Natural killer cell (primary cell): ENCODE measurements at regions not wholly inside any gene's neighbourhood (a gene's known extent, or its start where the extent isn't known, plus 50 kb on each side); places are given as distances from the start of the nearest gene placed in this dataset.

Experiments used
- ATAC-seq, 3 donors: fragments of 150-1000 bp in 2 of 3; fragments of 200-7000 bp in 1 of 3; cut with Tn5 transposase; 1 replicate in 1 of 3; 2 replicates in 2 of 3; pipeline ENCODE4 v1.10.0; 2021; ENCODE audit warnings: mild to moderate bottlenecking in 2 of 3, moderate library complexity in 2 of 3
- DNase-seq, 2 donors: peaks; one replicate each; pipeline versions ENCODE4 v3.0.0 to v3.0.0-alpha.2; 2013 to 2021; ENCODE audit warnings: mixed read lengths in 1 of 2
- H3K27ac ChIP-seq: one replicate; pipeline ENCODE4 v1.5.1; 2013; ENCODE audit warnings: mild to moderate bottlenecking, low read length
- H3K27me3 ChIP-seq: one replicate; pipeline ENCODE4 v1.6.1; 2013; ENCODE audit warnings: low read length; ENCODE audit not compliant: control insufficient read depth, insufficient read depth
- H3K36me3 ChIP-seq: one replicate; pipeline ENCODE4 v1.6.1; 2013; ENCODE audit warnings: low read length; ENCODE audit not compliant: control insufficient read depth, insufficient read depth
- H3K4me1 ChIP-seq: one replicate; pipeline ENCODE4 v1.6.1; 2013; ENCODE audit warnings: low read length; ENCODE audit not compliant: control insufficient read depth, insufficient read depth
- H3K4me3 ChIP-seq: one replicate; pipeline ENCODE4 v1.5.1; 2013; ENCODE audit warnings: low read length
- H3K9me3 ChIP-seq: one replicate; pipeline ENCODE4 v1.6.1; 2013; ENCODE audit warnings: low read length; ENCODE audit not compliant: control insufficient read depth, insufficient read depth
- H3K27ac Mint-ChIP-seq, 2 donors: one replicate each; pipeline ENCODE4 v1.8.0; 2022; ENCODE audit warnings: mild to moderate bottlenecking in 2 of 2, mixed read lengths in 2 of 2, moderate library complexity in 1 of 2
- H3K27me3 Mint-ChIP-seq, 2 donors: one replicate each; pipeline ENCODE4 v1.8.0; 2022; ENCODE audit warnings: low read depth in 2 of 2, mixed read lengths in 2 of 2
- H3K36me3 Mint-ChIP-seq: one replicate; pipeline ENCODE4 v1.8.0; 2022; ENCODE audit warnings: mixed read lengths
- H3K4me1 Mint-ChIP-seq, 2 donors: one replicate each; pipeline ENCODE4 v1.8.0; 2022; ENCODE audit warnings: mixed read lengths in 2 of 2
- H3K4me3 Mint-ChIP-seq: one replicate; pipeline ENCODE4 v1.8.0; 2022; ENCODE audit warnings: mild to moderate bottlenecking, moderate library complexity, mixed read lengths
- H3K9me3 Mint-ChIP-seq, 2 donors: one replicate each; pipeline ENCODE4 v1.8.0; 2022; ENCODE audit warnings: mixed read lengths in 2 of 2
- CTCF ChIP-seq: fragments of 200-600 bp; IDR thresholded peaks from one replicate; pipeline ENCODE4 v1.8.0; 2022; ENCODE audit warnings: antibody characterized with exemption
- WGBS: methylation state at CpG from one replicate; pipeline ENCODE4 v1.1.7; 2013; ENCODE audit warnings: missing lambda C conversion rate; ENCODE audit not compliant: insufficient coverage; 5-methylcytosine and 5-hydroxymethylcytosine counted together
- intact Hi-C: fragments of 100-400 bp; cut with micrococcal nuclease; formaldehyde crosslinking; loops from one replicate; pipeline ENCODE4 v1.14.2; 2022

- H3K4me1 Mint-ChIP-seq, result no peaks in the 10 kb centered on the region
- peaks cover 7% of the 10 kb centered on the region for H3K36me3 Mint-ChIP-seq
- Histone ChIP-seq H3K4me3 (no peak overlapping the region), H3K27me3 (no peaks in the 10 kb centered on the region), H3K27ac (no peak overlapping the region), H3K36me3 (no peaks in the 10 kb centered on the region), H3K9me3 (peaks cover 4% of the 10 kb centered on the region), H3K4me1 (no peaks in the 10 kb centered on the region)
- DNase-seq, result no peak
- H3K4me3 Mint-ChIP-seq, result no peak overlapping the region
- no peak for TF ChIP-seq CTCF
- H3K9me3 Mint-ChIP-seq, result peaks cover 20 to 23% of the 10 kb centered on the region in 2 donors
- intact Hi-C loops, result no loop called here
- no peaks in the 10 kb centered on the region for H3K27me3 Mint-ChIP-seq
- no peak overlapping the region for H3K27ac Mint-ChIP-seq
- ATAC-seq, result no peak
- 80% methylated on average over 2 of the region's 2 CpGs for WGBS
Measured at GRCh38 chr7:51930834-51931233, 614.2 kb upstream of the COBL start.

- DNase-seq (no peak), ATAC-seq (no peak)
- Mint-ChIP-seq H3K9me3 (peaks cover 19 to 24% of the 10 kb centered on the region in 2 donors), H3K4me3 (no peak overlapping the region), H3K27ac (no peak overlapping the region), H3K4me1 (no peaks in the 10 kb centered on the region), H3K36me3 (peaks cover 7% of the 10 kb centered on the region), H3K27me3 (no peaks in the 10 kb centered on the region)
- Histone ChIP-seq H3K9me3 (peaks cover 4% of the 10 kb centered on the region), H3K27ac (no peak overlapping the region), H3K36me3 (no peaks in the 10 kb centered on the region), H3K27me3 (no peaks in the 10 kb centered on the region), H3K4me1 (no peaks in the 10 kb centered on the region), H3K4me3 (no peak overlapping the region)
- TF ChIP-seq CTCF, result no peak
- WGBS, result 45% methylated on average over 2 of the region's 2 CpGs
- intact Hi-C loops, result no loop called here
Measured at GRCh38 chr7:51929818-51930217, 613.2 kb upstream of the COBL start.

GRCh38 chr7:51927738-51928137 lies 611.1 kb upstream of the COBL start:
- Histone ChIP-seq H3K36me3 (no peaks in the 10 kb centered on the region), H3K4me3 (no peak overlapping the region), H3K9me3 (peaks cover 4% of the 10 kb centered on the region), H3K27me3 (no peaks in the 10 kb centered on the region), H3K27ac (no peak overlapping the region), H3K4me1 (no peaks in the 10 kb centered on the region)
- no peak overlapping the region for H3K4me3 Mint-ChIP-seq
- DNase-seq, result no peak
- no peak overlapping the region for H3K27ac Mint-ChIP-seq
- H3K9me3 Mint-ChIP-seq, result peaks cover 19 to 23% of the 10 kb centered on the region in 2 donors
- intact Hi-C loops, result no loop called here
- no peaks in the 10 kb centered on the region for H3K4me1 Mint-ChIP-seq
- WGBS, result 78% methylated on average over 6 of the region's 6 CpGs
- ATAC-seq, result no peak
- H3K27me3 Mint-ChIP-seq, result no peaks in the 10 kb centered on the region
- TF ChIP-seq CTCF, result no peak
- H3K36me3 Mint-ChIP-seq, result peaks cover 7% of the 10 kb centered on the region

- no peak for ATAC-seq
- Histone ChIP-seq H3K36me3 (no peaks in the 10 kb centered on the region), H3K4me1 (no peaks in the 10 kb centered on the region), H3K9me3 (peaks cover 3% of the 10 kb centered on the region), H3K27me3 (no peaks in the 10 kb centered on the region), H3K4me3 (no peak overlapping the region), H3K27ac (no peak overlapping the region)
- TF ChIP-seq CTCF, result no peak
- no peaks in the 10 kb centered on the region for H3K36me3 Mint-ChIP-seq
- H3K27me3 Mint-ChIP-seq, result no peaks in the 10 kb centered on the region
- H3K4me3 Mint-ChIP-seq, result no peak overlapping the region
- 83% methylated on average over 1 of the region's 3 CpGs for WGBS
- H3K27ac Mint-ChIP-seq, result no peak overlapping the region
- intact Hi-C loops, result no loop called here
- H3K9me3 Mint-ChIP-seq, result peaks cover 13 to 25% of the 10 kb centered on the region in 2 donors
- no peak for DNase-seq
- no peaks in the 10 kb centered on the region for H3K4me1 Mint-ChIP-seq
Measured at GRCh38 chr7:51918581-51918980, 602.0 kb upstream of the COBL start.
